GM19372 (cell line): ENCODE measurements at regions not wholly inside any gene's neighbourhood (a gene's known extent, or its start where the extent isn't known, plus 50 kb on each side); places are given as distances from the start of the nearest gene placed in this dataset.

Experiments used
- ATAC-seq: cut with Tn5 transposase; IDR thresholded peaks from one replicate; pipeline ENCODE4 v1.9.1; 2021; ENCODE audit warnings: mild to moderate bottlenecking, low read depth, moderate library complexity; ENCODE audit not compliant: unreplicated experiment

DNA sequence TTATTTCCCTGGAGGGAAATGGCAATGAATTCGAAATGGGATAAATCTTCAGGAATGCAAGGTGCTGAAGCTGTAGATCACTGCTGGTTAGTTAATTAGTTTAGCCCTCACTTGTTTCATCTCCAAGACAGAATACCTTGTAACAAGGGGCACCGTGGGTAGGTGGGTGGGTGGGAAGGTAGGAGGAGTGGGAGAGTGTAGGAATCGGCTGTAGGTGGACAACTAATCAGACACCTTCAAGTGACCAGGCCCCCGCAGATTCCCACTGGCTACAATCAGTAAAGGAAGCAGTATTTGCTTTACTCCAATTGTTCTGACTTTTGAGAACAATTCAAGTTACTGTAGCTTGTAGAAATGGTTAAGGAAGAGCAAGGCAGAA is 293.7 kb downstream of the TLE1 start:
- no peak for ATAC-seq

DNA sequence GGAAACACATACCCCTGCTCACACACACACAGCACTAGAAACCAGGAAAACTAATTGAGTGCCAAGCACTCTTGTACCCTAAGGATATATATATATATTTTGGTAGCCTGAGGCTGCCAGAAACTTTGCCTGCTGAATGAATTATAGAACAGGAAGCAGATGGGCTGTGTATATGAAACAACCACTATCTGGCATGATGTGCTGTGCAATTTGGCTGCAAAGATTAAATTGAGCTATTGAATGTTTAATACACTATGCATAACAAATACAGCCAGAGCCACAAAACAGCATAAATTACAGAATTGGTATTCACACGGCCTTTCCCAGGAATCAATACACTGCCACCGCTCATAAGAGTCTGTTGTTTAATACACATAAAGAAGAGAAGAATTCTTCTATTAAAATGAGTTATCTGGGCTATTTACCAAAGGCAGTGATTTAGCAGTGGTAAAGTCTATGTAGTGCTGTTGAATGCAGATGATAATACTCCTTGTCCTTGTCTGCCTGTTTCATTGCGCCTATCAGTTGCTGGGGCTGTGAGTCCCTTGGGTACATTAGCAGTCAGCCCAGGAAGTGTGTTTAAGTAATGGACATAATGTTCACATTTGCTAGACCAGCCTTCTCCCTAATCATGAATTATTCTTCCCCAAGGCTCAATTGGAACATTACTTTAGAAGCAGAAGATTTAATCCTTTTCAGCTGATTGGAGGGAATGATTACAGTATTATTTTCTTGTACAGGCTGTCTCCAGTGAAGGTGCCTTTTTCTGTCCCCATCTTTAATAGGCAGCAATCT is 294.3 kb downstream of the TLE1 start:
- no peak for ATAC-seq

DNA sequence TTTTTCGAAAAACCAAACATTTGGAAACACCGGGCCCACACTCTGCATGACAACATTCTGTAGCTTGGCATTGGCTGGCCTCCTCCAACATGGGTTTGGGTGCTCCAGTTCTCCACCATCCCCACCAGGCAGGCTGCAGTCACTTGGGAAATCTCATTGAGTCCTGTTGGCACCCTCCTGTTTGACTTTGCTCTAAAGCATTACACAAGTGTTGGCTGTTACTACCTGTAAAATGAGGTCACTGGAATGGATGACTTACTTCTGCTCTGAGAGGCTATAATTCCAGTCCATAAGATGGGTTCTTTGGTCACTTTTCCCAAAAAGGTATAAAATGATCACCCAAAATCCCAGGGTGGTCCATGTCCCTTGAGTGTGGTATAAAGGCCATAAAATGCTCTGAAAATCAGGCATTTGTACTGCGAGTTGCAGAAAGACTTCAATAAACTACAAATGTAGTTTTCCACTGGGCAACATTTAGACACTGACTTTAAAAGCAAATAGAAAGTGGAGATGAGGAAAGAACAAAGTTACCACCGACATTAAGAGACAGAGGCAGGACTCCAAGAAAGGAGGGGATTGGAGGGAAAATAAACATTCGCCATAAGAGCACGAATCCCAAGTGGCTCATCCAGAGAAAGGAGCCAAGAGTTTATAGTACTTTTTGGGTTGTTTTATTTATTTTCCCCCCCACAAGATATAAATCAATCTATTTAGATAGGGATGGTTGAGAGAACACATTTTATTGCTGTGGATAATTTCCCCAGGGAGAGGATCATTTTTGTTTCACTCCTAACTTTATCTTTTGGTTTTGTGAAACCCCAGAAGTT is 295.1 kb downstream of the TLE1 start:
- ATAC-seq, result no peak

DNA sequence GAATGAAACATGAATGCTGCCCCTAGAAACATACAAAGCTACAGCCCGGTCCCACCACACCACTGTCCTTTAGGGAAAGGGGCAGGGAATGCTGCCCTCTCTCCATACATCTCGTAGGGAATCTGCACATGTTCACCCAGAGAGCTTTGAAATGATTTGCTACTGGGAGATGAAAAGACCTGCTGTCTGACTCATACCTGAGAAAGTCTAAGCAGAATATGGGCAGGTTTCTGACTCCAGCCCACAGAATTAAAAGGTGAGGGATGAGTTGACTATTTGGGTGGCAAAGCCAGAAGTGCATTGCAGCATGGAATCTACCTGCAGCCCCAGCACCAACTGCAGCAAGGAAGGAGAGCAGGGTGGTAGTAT is 297.9 kb downstream of the TLE1 start:
- no peak for ATAC-seq

DNA sequence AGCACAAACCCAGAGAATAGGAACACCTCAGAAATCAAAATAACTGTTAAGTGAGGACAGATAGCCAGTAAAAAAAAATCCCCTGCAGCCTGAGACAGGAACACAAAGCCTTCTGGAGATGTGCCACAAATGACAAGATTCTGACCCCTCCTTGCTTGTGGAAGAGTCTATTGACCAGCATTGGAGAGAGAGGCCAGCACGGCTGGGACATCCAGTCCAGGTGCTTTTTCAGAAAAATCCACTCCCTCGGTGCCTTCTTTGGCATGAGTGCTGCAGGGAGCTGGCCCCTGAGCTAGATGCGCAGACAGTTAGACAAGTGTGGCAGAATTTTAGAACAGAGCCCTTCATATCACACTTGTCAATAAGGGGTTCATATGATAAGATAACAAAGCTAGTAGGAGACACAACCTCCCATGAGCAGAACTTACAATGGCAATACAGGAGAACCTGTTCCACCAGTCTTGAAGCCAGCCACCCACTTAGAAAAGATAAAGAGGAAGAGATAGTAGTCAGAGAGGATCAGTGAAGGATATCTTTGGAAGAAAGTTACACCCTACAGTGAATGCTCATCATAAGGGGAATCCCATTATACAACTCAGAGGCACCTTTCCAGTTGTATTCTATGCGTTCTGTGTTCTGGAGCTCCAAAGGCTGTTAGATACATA is 298.4 kb downstream of the TLE1 start:
- no peak for ATAC-seq

DNA sequence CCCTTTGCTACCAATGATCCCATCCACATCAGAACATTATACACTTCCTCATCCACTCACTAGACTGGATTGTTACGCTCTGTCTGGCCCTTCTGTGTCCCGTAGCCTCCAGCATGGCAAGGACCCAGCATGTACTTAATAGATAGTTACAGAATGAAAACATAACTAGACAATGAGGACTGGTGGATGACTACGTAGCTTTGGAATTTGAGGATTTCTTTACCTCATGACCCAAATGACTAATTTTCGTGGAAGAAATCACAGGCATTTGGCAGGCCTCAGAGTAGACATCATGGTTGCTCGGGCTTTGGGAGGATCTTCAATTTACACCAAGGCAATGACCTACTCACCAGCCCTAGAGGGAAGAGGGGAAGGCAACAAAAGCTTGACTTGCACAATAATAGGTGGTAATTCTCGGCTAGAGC is 299.8 kb downstream of the TLE1 start:
- ATAC-seq, result no peak

GRCh38 chr9:81388831-81389230 is 300.5 kb downstream of the TLE1 start:
- ATAC-seq, result no peak

- no peak for ATAC-seq
Measured at GRCh38 chr9:81387360-81388106, 301.8 kb downstream of the TLE1 start.

- no peak for ATAC-seq
Measured at GRCh38 chr9:81384911-81385310, 304.4 kb downstream of the TLE1 start.

GRCh38 chr9:81382281-81382680 is 307.1 kb downstream of the TLE1 start:
- no peak for ATAC-seq

DNA sequence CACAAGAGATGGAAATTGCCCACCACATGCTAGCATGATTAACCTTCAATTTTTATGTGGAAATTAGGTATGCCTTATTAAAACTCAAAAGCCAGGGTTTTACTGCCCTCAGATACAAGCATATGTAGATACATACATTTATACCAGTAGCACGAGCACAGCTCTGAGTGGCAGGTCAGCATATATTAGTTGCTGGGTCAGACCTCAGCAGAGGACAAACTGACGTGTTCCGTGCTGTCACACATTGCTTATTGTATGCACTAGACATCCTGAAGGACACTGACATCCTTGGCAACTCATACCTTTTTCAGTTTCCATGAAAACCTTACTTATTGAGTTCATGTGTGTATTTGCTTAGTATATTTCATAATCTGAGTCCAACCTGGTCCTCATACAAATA is 307.7 kb downstream of the TLE1 start:
- ATAC-seq, result no peak

DNA sequence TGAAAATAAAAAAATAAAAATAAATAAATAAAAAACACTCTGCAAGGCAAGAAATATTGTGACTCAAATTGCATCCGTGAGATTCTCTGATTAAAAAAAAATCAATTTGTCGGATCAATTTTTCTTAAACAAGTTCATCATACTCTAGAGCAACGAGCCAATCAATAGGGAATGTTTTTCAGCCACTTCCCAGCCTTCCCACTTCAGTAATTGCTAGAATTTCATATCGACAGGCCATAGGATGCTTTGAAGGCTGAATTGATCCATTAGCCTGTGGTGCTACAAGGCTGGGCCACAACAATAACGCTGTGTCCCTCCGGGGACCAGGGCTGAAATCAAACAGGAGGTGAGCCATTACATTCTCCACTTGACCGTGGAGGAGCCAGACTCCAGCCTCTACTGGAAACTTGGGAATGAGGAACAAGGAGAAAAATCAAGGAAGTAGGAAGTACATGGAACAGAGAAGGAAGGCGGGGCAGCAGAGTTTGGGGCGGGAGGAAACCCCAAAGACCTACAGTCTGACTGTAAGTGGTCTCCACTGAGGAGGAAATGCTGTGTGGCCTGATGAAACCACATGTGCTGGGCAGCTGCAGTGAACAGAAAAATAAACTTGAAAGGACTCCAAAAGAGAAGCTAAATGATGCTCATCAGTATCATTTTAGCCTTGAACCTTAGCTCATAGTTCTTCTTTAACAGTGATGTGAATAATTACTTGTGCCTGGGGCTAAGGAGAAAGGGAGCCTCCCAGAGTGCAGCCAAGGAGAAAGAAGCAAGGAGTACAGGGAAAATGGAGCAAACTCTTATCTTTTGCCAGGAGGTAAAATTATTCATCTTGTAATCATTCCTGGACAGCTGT is 308.6 kb downstream of the TLE1 start:
- no peak for ATAC-seq

DNA sequence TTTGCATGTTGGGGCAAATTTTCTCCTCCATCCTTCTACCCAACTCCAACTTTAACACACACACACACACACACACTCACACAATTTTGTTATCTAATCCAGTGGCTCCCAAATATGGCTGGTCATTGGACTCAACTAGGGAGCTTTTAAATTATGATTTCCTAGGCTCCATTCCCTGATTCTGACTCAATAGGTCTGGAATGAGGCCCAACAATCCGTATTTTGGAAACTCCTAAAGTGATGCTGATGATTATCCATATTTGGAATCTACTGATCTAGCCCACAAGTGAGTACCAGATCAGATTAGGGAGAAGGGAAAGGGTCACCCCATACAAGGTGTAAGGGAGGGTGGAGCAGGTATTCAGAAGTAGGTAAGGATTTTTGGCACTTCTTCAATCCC is 309.7 kb downstream of the TLE1 start:
- no peak for ATAC-seq

- ATAC-seq, result no peak
Measured at GRCh38 chr9:81377921-81378320, 311.4 kb downstream of the TLE1 start.

DNA sequence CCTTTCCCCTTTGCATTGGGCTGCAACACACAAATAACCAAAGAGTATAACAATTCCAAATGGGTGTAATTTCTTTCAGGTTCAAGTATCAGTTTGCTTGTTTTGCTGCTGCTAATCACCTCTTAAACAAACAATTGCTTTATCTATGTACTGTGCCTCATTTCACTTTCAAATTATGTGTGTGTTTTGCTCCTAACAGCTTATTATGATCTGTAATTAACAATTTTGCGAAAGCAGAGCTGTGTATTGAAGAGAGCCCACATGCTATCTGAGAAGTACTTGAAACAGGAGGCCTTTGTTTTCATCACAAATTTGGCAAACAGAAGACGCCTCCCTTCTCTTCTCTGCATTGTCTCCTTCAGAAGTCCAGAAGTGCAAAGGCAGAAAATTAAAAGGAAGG is 312.0 kb downstream of the TLE1 start:
- ATAC-seq, result no peak

- ATAC-seq, result no peak
Measured at GRCh38 chr9:81375187-81376100, 313.9 kb downstream of the TLE1 start.

DNA sequence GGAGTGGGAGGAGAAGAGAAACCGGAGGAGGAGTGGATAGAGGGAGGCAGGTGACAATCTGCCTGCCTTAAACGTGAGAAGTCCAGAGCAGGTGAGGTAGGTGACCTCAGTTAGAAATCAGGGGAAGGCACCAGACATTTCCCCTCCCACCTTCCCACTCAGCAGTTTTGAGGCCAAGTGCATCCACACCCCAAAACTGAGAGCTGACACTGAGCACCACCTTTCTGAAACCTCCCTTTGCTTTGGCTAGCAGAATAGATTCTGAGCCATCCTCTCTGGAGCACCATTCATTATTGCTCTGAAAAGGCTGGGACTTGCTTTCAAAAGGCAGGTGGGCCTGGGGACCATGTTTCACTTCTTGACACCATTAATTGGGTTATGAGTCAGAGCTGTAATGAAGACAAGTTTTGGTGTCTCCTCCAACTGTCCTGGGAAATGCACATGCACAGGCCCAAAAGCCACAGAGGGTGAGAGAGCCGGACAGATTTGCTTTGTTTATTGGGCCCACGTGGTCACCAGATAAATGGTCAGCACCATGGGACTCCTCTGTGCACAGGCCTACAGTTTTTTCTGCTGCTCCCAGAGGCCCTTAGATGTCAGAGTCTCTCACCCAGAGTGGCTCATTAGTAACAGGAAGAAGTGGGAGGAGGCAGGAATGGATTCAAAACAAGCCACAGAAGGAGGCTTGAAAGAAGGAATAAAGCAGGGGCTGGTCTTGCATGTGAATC is 314.7 kb downstream of the TLE1 start:
- ATAC-seq, result no peak

DNA sequence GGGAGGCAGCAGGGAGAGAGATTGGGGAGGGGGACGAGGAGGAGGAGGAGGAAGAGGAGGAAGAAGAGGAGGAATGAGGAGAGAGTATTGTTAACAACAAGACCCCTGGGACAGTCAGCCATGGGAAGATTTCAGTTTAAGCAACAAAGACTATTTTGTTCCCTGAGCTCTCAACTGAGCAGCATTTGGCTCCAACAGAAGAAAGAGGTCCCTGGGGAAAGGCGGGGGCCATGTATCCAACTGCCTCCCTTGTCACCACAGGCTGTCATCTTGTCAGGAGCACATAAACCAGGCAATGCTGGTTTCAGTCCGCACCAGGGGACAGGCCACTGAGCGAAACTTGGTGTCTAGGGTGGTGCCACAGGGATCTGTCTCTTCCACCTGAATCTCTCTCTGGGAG is 316.1 kb downstream of the TLE1 start:
- no peak for ATAC-seq
